Activated CD4-positive, alpha-beta T cell treated with anti-CD3 and anti-CD28 coated beads for 36 hours (primary cell): ENCODE measurements at regions not wholly inside any gene's neighbourhood (a gene's known extent, or its start where the extent isn't known, plus 50 kb on each side); places are given as distances from the start of the nearest gene placed in this dataset.

Experiments
- ATAC-seq: fragments of 200-7000 bp; cut with Tn5 transposase; one replicate; pipeline ENCODE4 v1.10.0; 2021; ENCODE audit warnings: mild to moderate bottlenecking, moderate library complexity
- CTCF ChIA-PET: fragments of 350-600 bp; sonication (Branson Sonifier 250); formaldehyde crosslinking; loops from one replicate; lab custom pipeline; 2021; ENCODE audit warnings: antibody characterized with exemption; lab: Charles Lee
- POLR2A ChIA-PET: fragments of 350-600 bp; sonication (Branson Sonifier 250); formaldehyde crosslinking; loops from one replicate; lab custom pipeline; 2021; ENCODE audit warnings: antibody characterized with exemption, inconsistent platforms; lab: Charles Lee
- DNase-seq: peaks from one replicate; pipeline ENCODE4 v3.0.0-alpha.2; 2020
- H3K27ac Mint-ChIP-seq: one replicate; pipeline ENCODE4 v1.8.0; 2021; ENCODE audit warnings: mixed read lengths
- H3K27me3 Mint-ChIP-seq: one replicate; pipeline ENCODE4 v1.8.0; 2021; ENCODE audit warnings: mixed read lengths
- H3K36me3 Mint-ChIP-seq: one replicate; pipeline ENCODE4 v1.8.0; 2021; ENCODE audit warnings: low read depth, mixed read lengths
- H3K4me1 Mint-ChIP-seq: one replicate; pipeline ENCODE4 v1.8.0; 2021; ENCODE audit warnings: mixed read lengths
- H3K4me3 Mint-ChIP-seq: one replicate; pipeline ENCODE4 v1.8.0; 2021; ENCODE audit warnings: mild to moderate bottlenecking, moderate library complexity, mixed read lengths
- H3K9me3 Mint-ChIP-seq: one replicate; pipeline ENCODE4 v1.8.0; 2021; ENCODE audit warnings: low read depth, mixed read lengths
- intact Hi-C, 2 experiments: fragments of 100-400 bp; cut with DNase I in 1 of 2; cut with micrococcal nuclease in 1 of 2; formaldehyde crosslinking; loops; one replicate each; pipeline versions ENCODE4 v1.14.2 to v1.15.1; 2022 to 2024; cut with DNase I, micrococcal nuclease

DNA sequence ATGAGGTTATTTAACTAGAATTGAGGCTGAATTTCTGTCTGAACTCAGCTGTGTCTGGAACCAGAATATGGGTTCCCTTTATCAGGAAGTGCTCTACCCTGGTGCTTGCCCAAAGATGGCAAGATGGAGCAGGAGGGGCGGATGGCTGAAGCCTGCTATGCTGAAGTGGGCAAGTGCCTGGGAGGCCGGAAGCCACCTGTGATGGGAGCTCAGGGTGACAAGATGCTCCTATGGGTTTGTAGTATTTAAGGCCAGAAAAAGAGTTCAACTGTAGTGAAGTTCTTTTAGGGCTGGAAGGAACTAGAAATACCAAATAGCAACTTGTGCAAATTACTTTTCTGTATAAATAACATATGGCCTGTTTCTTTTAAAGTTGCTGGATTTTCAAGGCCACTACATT, 808.9 kb upstream of the RAB6C start:
- no peaks in the 10 kb centered on the region for H3K9me3 Mint-ChIP-seq
- DNase-seq, result no peak
- H3K27ac Mint-ChIP-seq, result no peak overlapping the region
- POLR2A ChIA-PET, result no interaction called here
- no peaks in the 10 kb centered on the region for H3K27me3 Mint-ChIP-seq
- intact Hi-C loops, result no loop called here
- no peak overlapping the region for H3K4me3 Mint-ChIP-seq
- ATAC-seq, result no peak
- CTCF ChIA-PET, result no interaction called here
- H3K36me3 Mint-ChIP-seq, result no peaks in the 10 kb centered on the region
- no peaks in the 10 kb centered on the region for H3K4me1 Mint-ChIP-seq

DNA sequence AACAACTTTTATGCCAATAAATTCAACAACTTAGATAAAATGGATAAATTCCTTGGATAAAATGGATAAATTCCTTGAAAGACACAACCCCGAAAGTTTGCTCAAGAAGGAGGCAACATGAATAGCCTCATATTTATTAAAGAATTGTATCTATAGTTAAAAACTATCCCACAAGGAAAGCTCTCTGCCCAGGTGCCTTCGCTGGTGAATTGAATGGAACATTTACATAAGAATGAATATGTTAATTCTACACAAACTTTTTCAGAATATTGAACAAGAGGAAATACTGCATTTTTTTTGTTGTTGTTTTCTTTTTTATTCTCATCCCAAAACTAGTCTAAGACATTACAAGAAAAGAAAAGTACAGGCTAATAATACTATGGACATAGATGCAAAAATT, 805.3 kb upstream of the RAB6C start:
- intact Hi-C loops, result no loop called here
- DNase-seq (no peak), ATAC-seq (no peak)
- POLR2A ChIA-PET, result no interaction called here
- no peak overlapping the region for H3K4me3 Mint-ChIP-seq
- CTCF ChIA-PET, result no interaction called here
- no peak overlapping the region for H3K27ac Mint-ChIP-seq
- H3K36me3 Mint-ChIP-seq, result no peaks in the 10 kb centered on the region
- H3K9me3 Mint-ChIP-seq, result no peaks in the 10 kb centered on the region
- H3K4me1 Mint-ChIP-seq, result no peaks in the 10 kb centered on the region
- no peaks in the 10 kb centered on the region for H3K27me3 Mint-ChIP-seq

DNA sequence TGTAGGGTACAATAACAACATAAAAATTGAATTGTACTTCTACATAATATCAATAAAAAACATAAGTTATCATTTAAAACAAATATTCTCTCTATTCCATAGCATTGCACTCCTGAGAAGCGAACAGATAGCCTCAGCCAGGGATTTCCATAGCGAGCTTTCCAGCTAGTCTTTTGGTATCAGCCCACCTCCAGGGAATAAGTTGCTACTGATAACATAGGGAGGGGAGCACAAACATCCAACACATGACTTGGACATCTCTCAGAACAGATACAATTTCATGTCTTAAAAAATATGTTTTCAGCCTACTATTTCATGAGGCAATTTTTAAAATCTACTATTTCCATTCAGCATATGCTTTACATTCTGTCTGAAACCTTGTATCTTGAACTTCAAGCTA, 804.4 kb upstream of the RAB6C start:
- Mint-ChIP-seq H3K27ac (no peak overlapping the region), H3K36me3 (no peaks in the 10 kb centered on the region), H3K4me3 (no peak overlapping the region), H3K27me3 (no peaks in the 10 kb centered on the region), H3K4me1 (no peaks in the 10 kb centered on the region), H3K9me3 (no peaks in the 10 kb centered on the region)
- CTCF ChIA-PET, result no interaction called here
- intact Hi-C loops, result no loop called here
- DNase-seq, result no peak
- POLR2A ChIA-PET, result no interaction called here
- no peak for ATAC-seq

DNA sequence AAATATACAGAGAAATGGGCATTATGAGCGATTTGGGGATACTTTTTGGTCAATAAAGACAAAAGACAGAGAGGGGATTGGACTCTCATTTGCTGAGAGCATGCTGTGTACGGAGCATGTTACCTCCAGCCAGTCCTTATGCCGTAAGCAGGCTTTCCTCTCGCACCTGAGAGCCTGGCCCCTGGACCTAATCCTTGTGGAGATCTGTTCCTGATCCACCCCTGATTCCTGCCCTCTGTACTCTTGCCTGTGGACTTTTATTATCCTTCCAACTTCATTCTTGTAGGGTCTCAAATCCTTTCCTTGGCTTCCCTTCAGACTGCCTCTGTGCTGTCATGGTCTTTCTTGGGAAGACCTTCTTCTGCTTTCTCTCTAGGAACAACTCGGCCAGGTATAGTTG, 803.1 kb upstream of the RAB6C start:
- CTCF ChIA-PET, result no interaction called here
- Mint-ChIP-seq H3K4me3 (no peak overlapping the region), H3K27ac (no peak overlapping the region), H3K9me3 (no peaks in the 10 kb centered on the region), H3K27me3 (no peaks in the 10 kb centered on the region), H3K4me1 (no peaks in the 10 kb centered on the region), H3K36me3 (no peaks in the 10 kb centered on the region)
- ATAC-seq (no peak), DNase-seq (no peak)
- POLR2A ChIA-PET, result no interaction called here
- intact Hi-C loops, result no loop called here

DNA sequence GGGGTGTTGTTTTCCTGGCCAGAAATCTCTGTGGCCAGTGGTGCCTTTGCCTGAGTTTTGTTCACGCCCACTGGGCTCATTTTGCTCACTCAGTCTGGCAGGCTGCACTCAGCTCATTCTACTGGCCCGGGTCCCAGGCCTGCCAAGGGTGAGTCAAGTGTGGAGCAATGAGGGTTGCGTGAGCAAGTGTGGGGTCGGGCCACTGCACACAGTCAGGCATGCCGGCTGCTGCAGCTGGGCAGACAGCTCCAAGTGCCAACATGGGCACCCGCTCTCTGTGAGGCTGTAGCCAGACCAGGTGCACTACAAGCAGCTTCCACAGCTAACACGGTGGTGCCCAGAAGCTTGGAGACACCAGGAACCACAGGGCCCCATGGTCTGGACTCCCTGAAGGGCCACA, 801.1 kb upstream of the RAB6C start:
- Mint-ChIP-seq H3K36me3 (no peaks in the 10 kb centered on the region), H3K4me1 (no peaks in the 10 kb centered on the region), H3K27ac (no peak overlapping the region), H3K9me3 (no peaks in the 10 kb centered on the region), H3K27me3 (no peaks in the 10 kb centered on the region), H3K4me3 (no peak overlapping the region)
- CTCF ChIA-PET, result no interaction called here
- DNase-seq (no peak), ATAC-seq (no peak)
- POLR2A ChIA-PET, result no interaction called here
- intact Hi-C loops, result no loop called here

DNA sequence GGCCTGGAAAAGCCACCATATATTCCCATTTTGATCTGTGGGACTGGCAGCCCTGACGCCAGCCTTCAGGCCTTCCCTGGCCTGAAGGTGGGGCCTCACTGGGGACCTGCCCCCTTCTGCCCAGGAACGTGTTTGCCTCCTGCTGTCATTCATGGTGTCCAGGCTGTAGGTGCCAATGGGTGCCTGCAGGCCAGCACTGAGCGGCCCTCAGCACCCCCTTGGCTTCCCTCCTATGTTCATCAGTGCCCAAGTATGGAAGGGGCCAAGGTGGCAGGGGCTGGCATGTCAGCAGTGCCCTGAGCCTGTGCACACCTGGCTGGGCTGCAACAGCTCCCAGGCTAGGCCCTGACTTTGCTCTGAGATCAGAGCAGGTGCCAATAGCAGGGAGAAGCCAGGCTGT, 800.3 kb upstream of the RAB6C start:
- POLR2A ChIA-PET, result no interaction called here
- CTCF ChIA-PET, result no interaction called here
- ATAC-seq, result no peak
- no peaks in the 10 kb centered on the region for H3K36me3 Mint-ChIP-seq
- DNase-seq, result no peak
- no peaks in the 10 kb centered on the region for H3K27me3 Mint-ChIP-seq
- H3K4me3 Mint-ChIP-seq, result no peak overlapping the region
- H3K9me3 Mint-ChIP-seq, result no peaks in the 10 kb centered on the region
- intact Hi-C loops, result no loop called here
- no peak overlapping the region for H3K27ac Mint-ChIP-seq
- no peaks in the 10 kb centered on the region for H3K4me1 Mint-ChIP-seq

DNA sequence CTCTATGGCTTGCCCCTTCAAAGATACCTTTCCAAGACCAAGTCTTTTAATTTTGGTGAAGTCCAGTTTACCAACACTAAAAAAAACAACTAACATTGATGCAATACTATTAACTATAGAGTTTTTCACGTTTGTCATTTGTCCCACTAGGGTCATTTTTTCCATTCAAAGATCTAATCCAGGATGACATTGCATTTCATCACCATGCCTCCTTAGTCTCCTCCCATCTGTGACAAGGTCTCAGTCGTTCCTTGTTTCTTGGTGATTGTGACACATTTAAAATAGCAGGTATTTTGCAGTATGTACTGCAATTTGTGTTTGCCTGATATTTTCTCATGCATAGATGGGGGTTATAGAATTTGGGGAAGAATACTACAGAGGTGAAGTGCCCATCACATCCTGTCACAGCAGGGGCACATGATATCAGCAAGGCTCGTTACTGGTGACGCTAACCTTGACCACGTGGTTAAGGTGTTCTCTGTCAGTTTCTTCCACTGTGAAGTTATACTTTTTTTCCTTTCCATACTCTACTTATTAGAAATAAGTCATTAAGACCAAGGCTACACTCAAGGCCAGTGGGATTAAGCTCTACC, 799.2 kb upstream of the RAB6C start:
- Mint-ChIP-seq H3K27ac (no peak overlapping the region), H3K27me3 (peaks cover under 1% of the 10 kb centered on the region), H3K36me3 (no peaks in the 10 kb centered on the region), H3K4me1 (no peaks in the 10 kb centered on the region), H3K9me3 (no peaks in the 10 kb centered on the region), H3K4me3 (no peak overlapping the region)
- ATAC-seq, result no peak
- ChIA-PET CTCF (no interaction called here), POLR2A (no interaction called here)
- intact Hi-C loops, result no loop called here
- DNase-seq, result no peak

DNA sequence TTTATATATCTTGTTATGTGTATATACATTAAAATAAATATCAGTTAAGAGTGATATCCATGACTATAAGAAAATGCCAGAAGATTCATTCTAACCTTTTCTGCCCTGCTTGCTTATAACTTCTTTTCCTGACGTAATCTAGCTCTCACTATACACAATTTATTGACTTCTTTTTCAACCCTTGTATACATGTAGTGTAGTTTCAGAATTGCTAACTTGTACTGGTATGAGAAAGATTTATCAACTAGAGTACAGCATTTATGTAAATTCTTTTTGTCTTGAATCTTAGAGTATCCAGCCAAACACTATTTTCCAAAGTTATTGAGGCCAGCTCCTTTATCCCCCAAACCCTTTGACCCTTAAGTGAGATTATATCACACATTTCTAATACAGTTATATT, 798.0 kb upstream of the RAB6C start:
- ATAC-seq, result no peak

DNA sequence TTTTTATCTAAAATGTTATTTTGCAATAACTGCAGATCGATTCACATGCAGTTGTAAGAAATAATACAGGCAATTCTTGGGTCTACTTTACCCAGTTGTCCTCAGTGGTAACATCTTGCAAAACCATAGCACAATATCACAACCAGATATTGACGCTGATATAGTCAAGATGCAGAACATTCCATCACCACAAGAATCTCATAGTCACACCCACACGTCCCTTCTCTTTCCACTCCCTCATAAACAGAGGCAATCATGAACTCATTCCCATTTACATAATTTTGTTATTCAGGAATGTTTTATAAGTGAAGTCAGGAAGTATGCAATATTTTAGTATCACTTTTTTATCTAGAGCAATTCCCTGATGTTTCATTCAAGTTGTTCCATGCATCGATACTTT, 797.5 kb upstream of the RAB6C start:
- ChIA-PET POLR2A (no interaction called here), CTCF (interaction anchor here (0.7 kb wide), 1 partner anchor 1194 kb away, joined by 3 read pairs; no protein-coding TSS in a partner anchor)
- Mint-ChIP-seq H3K27ac (no peak overlapping the region), H3K36me3 (no peaks in the 10 kb centered on the region), H3K4me3 (no peak overlapping the region), H3K9me3 (no peaks in the 10 kb centered on the region), H3K4me1 (no peaks in the 10 kb centered on the region), H3K27me3 (peaks cover 2% of the 10 kb centered on the region)
- intact Hi-C loops, result no loop called here
- DNase-seq (no peak), ATAC-seq (no peak)

More for the DNA sequence above, 798.0 kb upstream of the RAB6C start:
- Mint-ChIP-seq H3K4me1 (no peaks in the 10 kb centered on the region), H3K9me3 (no peaks in the 10 kb centered on the region), H3K27me3 (peaks cover 2% of the 10 kb centered on the region), H3K4me3 (no peak overlapping the region), H3K36me3 (no peaks in the 10 kb centered on the region), H3K27ac (no peak overlapping the region)
- ChIA-PET CTCF (no interaction called here), POLR2A (no interaction called here)
- no peak for DNase-seq
- intact Hi-C loops, result no loop called here

DNA sequence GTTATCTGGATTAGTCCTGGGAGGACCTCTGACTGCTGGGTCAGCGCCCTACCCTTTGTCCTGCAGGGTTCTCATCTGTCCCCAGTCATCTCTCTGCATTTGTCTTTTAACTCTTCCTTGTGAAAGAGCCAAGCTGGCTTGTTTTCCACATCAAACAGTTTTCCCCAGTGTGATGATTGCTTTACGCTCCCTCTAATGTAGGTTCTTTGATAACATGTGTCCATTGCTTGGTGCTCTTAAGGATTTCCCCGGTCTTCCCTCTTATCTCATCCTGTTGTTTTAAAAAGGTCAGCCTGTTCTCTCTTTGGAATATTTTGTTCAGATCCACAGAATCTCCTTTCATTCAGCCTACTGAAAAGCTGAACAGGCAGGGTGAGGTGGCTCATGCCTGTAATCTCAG, 792.1 kb upstream of the RAB6C start:
- ChIA-PET CTCF (no interaction called here), POLR2A (no interaction called here)
- H3K36me3 Mint-ChIP-seq, result no peaks in the 10 kb centered on the region

DNA sequence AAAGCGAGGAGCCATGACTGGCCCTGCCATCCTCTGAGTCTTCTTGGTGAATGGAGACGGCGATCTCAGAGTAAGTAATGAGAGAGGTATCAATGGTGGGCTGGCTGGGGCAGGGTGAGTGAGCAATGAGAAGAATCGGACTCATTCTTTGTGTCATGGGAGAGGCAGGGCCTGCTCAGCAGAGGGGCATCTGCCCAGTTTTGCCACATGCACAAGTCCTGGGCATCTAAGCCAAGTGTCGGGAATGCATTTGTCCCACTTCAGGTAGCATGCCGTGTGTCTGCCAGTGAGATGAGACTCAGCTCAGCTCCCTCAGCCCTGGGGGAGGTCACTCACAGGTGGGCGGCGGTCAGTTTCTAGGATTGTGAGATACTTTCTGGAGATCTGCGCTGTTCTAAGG, 791.0 kb upstream of the RAB6C start:
- peaks cover 4% of the 10 kb centered on the region for H3K27me3 Mint-ChIP-seq
- H3K4me3 Mint-ChIP-seq, result no peak overlapping the region
- ChIA-PET CTCF (no interaction called here), POLR2A (no interaction called here)
- H3K9me3 Mint-ChIP-seq, result no peaks in the 10 kb centered on the region
- intact Hi-C loops, result no loop called here
- H3K4me1 Mint-ChIP-seq, result no peaks in the 10 kb centered on the region
- ATAC-seq, result no peak
- no peak for DNase-seq
- H3K36me3 Mint-ChIP-seq, result no peaks in the 10 kb centered on the region
- H3K27ac Mint-ChIP-seq, result no peak overlapping the region

More for the DNA sequence above, 792.1 kb upstream of the RAB6C start:
- Mint-ChIP-seq H3K9me3 (no peaks in the 10 kb centered on the region), H3K4me3 (no peak overlapping the region), H3K27ac (no peak overlapping the region), H3K4me1 (no peaks in the 10 kb centered on the region), H3K27me3 (peaks cover 4% of the 10 kb centered on the region)
- DNase-seq (no peak), ATAC-seq (no peak)
- intact Hi-C loops, result no loop called here

DNA sequence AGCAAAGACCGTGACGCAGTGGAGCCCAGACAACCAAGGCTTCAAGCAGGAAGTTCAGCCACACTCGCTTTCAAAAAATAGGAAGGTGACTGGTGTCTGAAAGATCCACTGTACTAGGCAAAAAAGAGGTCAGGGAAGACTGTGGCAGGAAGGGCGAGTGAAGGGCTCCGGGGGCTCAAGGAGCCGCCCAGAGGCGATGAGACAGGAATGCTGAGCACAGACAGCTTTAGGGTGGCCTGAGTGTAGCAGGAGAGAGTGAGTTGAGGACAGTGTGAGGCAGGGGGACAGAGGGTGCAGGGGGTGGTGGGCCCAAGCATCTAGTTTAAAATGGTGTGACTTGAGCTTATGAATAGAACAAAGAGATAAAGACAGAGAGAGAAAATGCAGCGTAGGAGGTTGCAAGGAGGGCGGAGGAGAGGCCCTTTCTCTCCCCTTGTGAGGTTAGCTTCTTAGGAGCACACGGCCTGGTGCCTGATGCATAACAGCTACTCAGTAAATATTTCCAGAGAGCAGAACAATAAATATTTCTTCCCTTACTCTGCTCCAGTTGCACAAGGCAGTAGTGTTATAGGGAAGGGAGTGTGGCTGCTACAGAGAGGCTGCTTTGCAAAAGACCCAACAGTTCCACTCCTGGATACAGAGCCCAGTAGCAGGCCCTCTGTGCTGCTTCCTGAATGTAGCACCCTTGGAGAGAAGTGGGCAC, 789.7 kb upstream of the RAB6C start:
- intact Hi-C loops, result no loop called here
- no peak overlapping the region for H3K4me3 Mint-ChIP-seq
- no peaks in the 10 kb centered on the region for H3K4me1 Mint-ChIP-seq
- DNase-seq (no peak), ATAC-seq (no peak)
- H3K9me3 Mint-ChIP-seq, result no peaks in the 10 kb centered on the region
- POLR2A ChIA-PET, result no interaction called here
- no peak overlapping the region for H3K27ac Mint-ChIP-seq
- CTCF ChIA-PET, result no interaction called here
- peaks cover 4% of the 10 kb centered on the region for H3K27me3 Mint-ChIP-seq
- no peaks in the 10 kb centered on the region for H3K36me3 Mint-ChIP-seq
